ENCODE measurements at regions not wholly inside any gene's neighbourhood (a gene's known extent, or its start where the extent isn't known, plus 50 kb on each side); places are given as distances from the start of the nearest gene placed in this dataset.

GRCh38 chr10:33626798-33627466 is 292.5 kb upstream of the NRP1 start:
- TF ChIP-seq, protein P1, sequence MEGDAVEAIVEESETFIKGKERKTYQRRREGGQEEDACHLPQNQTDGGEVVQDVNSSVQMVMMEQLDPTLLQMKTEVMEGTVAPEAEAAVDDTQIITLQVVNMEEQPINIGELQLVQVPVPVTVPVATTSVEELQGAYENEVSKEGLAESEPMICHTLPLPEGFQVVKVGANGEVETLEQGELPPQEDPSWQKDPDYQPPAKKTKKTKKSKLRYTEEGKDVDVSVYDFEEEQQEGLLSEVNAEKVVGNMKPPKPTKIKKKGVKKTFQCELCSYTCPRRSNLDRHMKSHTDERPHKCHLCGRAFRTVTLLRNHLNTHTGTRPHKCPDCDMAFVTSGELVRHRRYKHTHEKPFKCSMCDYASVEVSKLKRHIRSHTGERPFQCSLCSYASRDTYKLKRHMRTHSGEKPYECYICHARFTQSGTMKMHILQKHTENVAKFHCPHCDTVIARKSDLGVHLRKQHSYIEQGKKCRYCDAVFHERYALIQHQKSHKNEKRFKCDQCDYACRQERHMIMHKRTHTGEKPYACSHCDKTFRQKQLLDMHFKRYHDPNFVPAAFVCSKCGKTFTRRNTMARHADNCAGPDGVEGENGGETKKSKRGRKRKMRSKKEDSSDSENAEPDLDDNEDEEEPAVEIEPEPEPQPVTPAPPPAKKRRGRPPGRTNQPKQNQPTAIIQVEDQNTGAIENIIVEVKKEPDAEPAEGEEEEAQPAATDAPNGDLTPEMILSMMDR (IDR thresholded peaks at IDR 0.05), result no peak
- no peak for TF ChIP-seq POLR2A (IDR thresholded peaks at IDR 0.05)
